NCI-H446 treated with DMSO at 0.1 percent for 48 hours (cell line): ENCODE measurements at regions not wholly inside any gene's neighbourhood (a gene's known extent, or its start where the extent isn't known, plus 50 kb on each side); places are given as distances from the start of the nearest gene placed in this dataset.

Experiments used
- DNase-seq: peaks from one replicate; lab custom pipeline; 2025; lab: John Stamatoyannopoulos, UW

DNA sequence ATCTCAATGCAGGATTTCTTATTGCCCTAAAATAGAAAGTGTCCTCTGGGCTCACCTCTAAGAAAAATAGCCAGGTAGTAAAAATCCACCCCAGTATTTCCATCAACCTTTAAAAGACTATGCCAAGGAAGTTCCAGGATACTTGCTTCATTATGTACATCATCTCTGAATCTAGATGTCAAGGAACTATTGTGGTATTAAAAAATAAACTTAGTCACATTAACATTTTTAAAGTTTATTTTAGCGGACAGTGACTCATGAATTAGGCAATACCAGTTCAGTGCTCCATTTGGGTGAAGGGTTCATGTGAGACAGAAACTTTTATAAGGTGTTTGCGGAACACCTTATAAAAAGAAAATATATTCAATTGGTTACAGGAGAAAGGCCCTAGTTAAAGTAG, 209.2 kb downstream of the ADAM29 start:
- no peak for DNase-seq

DNA sequence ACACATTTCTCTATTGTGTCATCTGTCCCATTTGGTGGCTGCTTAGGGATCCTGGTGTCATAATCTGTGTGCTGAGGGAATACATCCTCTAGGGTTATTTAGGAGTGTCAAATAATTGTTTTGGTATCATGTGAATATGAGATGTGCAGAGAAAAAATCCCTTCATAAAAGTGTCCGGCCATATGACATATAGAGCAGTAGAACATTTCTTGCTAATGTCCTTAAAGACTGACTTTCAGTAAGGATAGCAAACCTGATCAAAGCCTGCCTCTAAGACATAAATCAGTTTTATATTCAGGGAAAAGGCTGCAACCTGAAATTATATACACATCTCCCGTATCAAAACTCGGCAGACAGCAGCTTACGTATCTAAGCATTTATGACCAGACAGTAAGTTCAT, 211.6 kb downstream of the ADAM29 start:
- no peak for DNase-seq

DNA sequence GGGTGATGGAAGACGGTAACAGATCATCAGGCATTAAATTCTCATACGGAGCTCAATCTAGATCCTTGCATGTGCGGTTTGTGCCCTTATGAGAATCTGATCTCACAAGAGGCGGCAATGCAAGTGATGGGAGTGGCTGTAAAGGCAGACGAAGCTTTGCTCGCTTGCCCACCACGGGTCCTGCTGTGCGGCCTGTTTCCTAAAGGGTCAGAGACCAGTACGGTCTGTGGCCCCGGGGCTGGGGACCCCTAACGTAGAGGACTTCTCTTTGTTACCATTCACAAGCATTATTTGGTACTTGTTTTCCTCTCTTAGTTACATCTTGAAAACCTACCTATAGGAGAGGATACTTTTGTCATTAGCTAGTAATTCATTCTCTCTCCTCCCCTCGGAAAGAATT, 221.0 kb downstream of the ADAM29 start:
- no peak for DNase-seq

DNA sequence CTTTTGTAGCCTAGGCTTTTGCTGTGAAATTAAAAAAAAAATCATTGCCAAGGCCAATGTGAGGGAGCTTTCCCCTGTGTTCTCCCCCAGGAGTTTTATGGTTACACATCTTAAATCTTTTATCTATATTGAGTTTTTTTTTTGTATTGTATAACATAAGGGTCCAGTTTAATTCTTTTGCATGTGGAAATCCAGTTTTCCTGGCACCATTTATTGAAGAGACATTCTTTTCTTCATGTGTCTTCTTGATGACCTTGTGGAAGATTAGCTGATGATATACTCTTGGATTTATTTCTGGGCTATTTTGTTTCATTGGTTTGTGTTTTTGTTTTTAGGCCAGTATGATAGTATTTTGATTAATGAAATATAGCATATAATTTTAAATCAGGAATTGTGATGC, 225.0 kb downstream of the ADAM29 start:
- no peak for DNase-seq

DNA sequence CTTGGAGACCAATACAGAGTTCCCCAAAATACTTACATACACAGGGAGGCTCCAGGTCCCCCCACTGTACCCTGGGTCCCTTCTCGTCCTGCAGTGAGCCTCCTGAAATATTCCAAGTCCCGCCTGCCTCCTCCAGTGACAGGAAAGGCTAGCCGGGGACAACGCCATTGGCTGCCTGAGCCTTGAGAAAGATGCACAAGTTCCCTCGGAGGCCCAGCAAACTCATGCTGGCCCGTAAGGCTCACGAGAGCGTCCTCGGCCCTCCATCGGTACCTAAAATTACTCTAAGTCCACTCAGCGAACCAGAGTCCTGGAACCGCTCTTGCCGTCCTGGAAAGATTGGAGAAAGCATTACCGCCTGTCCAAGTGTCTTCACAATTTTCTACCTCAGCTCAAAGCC, 228.6 kb downstream of the ADAM29 start:
- DNase-seq: no peak

DNA sequence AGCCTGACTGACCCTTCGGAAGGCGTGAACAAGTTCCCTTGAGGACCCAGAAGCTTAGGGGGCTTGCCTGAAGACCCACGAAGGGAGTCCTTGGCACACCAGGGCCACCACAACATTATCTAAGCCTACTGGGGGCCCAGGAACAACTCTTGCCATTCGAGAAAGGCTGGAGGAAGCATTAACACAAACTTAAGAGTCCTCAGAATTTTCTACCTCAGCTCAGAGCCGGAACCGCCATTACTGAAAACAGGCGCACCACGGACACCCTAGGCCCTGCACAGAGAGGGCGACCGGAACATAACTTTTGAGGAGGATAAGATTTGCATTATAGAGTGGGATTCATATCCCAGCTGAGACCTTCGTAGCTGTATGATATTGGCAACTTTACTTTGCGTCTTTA, 229.1 kb downstream of the ADAM29 start:
- no peak for DNase-seq

DNA sequence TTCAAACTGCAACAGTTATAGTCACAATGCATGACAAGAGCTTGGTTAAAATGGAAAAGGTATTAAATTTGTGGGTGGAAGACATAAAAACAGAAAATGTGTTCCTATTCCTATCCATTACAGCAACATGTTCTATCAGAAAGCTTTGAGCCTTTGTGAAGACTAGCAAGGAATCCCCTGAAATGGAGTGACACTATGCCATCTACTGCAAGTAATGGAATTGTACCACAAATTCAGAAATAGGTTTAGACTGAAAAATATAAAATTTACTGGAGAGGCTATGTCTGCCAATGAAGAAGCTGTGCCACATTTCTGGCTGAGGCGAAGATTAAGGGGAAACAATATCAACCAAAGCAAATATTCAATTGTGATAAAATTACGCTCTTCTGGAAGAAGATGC, 247.9 kb downstream of the ADAM29 start:
- no peak for DNase-seq

DNA sequence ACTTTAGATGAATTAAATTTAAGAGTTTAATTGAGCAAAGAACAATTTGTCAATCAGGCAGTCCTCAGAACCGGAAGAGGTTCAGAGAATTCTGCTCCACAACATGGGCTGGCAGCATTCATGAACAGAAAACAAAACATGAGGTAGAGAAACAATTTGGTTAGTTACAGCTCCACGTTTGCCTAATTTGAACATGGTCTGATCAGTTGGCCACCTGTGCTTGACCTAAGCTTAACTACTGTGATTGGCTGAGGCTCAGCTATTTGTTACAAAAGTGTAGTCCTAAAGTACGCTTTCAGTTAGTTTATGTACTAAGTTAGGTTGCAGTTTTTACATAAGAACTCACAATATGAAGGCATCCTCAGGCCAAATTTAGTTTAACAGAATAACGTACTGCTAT, 258.6 kb downstream of the ADAM29 start:
- DNase-seq: no peak

DNA sequence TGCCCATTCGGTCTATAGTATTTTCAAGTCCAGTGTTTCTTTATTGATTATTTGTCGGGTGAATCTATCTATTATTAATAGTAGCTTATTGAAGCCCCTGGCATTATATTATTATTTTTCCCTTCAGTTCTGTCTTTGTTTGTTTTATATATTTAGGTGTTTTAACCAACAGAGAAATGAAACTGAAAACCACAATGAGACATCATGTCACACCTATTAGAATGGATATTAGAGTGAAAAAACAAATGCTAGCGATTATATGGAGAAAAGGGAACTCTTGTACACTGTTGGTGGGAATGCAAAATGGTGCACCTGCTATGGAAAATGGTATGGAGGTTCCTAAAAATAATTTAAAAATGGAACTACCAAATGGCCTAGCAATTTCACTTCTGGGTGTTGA, 272.5 kb downstream of the ADAM29 start:
- DNase-seq: no peak

DNA sequence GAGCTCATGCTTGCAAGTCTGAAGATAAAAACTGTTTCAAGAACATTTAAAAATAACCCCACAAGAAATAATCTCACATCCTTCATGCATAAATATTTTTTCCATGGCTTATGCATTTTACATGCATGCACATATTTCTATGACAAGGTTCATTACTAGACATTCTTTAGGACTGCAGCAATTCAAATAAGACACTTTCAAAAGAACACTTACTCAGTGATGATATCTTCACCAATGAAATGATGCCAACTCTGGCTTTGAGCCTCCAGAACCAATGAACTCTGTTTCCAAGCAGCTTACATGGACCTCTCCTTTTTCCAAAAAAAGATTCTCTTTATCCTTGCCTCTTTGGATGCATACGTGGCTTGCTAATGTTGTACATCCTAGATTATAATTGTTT, 279.9 kb downstream of the ADAM29 start:
- DNase-seq: no peak

DNA sequence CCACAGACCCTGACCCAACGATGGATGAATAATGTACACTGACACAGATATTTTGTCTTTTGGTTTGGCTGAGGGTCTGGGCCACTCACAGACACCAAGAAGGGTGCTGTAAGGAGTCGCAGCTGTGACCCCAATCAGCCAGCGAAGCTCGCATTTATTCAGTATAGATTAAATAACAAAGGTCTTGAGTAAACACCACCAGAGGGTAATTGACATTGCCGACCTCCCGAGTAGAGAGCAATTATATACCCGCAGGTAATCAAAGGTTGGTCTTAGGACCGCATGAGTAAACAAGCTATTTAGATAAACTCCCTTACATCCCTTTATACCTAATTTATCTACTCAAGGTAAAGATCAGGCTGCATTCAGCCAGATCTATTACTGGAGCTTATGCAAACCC, 297.1 kb downstream of the ADAM29 start:
- no peak for DNase-seq

DNA sequence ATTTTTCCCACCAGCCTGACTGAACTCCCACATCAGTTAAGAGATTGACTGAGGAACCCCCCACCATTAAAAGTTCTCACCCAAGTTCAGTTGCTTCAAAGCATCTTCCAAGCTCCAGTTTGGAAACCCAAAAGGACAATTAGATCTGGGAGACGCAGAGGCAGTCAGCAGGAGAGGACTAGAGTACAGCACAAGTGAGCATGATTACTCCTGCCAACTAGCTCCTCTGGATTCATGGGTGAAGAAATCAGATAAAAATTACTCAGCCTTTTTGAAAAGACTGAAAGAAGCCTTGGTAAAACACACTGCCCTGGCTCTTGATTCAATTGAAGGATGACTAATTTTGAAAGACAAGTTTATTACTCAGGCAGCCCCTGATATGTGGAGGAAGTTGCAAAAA, 297.5 kb downstream of the ADAM29 start:
- no peak for DNase-seq

DNA sequence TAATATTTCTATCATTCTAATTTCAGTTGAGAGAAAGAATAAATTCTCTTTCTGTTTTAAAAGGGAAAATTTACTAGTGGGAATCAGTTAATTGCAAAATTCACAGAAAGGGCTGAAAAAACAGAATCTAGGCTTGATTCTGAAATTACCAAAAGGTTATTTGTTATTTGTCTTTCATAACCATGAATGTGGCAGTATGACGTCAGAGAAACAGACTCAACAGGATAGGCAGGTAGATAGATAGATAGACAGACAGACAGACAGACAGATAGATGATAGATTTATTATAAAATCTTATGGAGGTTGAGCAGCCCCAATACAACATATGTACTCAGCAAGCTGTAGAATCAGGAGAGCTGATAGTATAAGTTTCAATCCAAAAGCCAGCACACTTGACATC, 311.0 kb downstream of the ADAM29 start:
- no peak for DNase-seq

DNA sequence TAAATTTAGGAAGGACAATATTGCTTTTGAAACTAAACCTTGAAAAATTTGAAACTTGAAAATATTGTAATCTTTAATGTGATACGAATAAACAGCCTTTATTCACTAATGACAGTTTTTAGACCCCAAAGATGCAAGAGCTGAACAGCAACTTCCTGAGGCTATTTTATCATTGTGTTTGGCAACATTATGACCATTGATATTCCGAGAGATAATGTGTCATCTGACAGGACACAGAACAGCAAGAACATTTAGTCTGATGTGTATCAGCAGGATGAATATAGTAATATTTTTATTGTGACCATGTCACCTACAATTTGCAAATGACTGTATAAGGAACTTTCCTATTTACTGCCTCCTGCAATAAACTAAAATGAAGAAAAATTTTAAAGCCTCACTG, 316.0 kb downstream of the ADAM29 start:
- no peak for DNase-seq

DNA sequence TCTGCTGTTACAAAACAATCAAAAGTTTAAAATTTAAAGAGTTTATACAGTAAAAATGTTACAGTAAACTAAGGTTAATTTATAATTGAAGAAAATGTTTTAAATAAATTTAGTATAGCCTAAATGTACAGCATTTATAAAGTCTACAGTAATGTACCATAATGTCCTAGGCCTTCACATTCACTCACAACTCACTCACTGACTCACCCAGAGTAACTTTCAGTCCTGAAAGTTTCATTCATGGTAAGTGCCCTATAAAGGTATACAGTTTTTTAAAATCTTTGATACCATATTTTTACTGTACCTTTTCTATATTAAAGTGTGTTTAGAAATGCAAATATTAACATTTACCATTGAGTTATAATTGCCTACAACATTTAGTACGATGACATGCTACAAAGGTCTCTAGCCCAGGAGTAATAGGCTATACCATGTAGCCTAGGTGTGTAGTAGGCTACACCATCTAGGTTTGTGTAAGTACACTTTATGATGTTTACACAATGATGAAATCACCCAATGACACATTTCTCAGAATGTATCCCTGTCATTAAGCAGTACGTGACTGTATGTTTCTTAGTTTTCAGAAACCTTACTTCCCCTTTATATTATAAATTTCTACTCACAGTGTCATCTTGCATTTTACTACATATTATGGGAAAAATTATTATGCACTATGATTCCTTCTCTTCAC, 320.8 kb downstream of the ADAM29 start:
- DNase-seq: no peak

DNA sequence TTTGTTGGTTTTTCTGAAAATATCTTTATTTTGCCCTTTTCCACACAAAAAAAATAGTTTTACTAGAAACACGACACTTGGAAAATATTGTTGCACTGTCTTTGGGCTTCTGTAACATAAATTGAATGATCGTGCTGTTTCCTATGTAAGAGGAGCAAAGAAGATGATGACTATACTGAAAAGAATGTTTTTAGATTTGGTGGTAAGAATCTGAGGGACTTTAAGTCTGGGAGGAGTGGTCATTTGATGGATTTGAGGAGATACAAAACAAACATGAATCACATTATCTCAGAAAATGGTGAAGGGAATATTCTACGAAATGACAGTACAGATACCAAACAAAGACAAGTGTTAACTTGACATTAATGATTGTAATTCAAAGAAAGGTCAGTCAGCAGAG, 328.8 kb downstream of the ADAM29 start:
- no peak for DNase-seq

DNA sequence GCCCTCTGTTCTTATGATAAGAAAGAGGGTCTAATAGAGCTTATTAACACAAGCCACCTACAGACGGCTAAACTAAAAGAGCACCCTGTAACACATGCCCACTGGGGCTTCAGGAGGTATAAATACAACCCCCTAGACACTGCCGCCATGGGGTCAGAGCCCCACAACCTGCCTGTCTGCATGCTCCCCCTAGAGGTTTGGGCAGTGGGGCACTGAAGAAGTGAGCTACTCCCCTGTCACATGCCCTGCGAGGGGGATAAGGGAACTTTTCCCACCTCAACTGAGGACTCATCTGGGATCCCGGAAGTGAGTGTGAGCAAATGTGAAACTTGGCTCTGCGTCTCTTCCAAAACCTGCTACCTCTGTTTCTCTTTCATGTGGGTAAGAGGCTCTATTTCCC, 334.5 kb downstream of the ADAM29 start:
- DNase-seq: no peak

DNA sequence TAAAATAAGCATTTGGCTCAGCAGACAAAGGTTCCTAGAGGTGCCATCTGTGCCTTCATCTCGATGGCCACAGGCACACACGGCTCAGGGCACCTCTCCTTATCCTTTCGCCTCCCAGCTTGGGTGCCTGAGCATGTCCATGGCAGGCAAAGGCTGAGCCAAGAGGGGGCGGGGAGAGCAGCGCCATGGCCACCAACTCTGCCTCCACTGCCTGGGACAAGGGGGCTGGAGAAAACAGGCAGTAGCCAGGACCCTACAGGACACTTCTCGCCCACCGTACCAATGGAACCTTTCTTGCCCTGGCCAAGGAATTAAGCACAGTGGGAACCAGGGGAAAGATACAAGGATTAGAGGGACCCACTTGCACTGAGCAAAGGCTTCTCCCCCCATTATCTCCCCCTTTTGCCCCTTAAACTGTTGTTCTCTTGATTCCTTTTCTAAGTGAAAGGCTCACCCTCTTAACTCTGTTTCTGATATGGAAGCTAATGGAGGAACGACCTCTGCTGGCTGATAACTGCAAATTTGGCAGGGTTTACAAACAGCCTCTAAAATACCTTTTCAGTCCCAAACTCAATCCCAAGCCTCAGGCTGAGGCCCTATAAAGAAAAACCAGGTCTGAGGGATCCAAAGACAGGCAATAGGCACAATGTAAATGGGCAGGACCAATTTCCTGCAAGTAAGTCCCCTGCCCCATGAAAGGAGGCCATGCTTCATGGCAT, 335.2 kb downstream of the ADAM29 start:
- no peak for DNase-seq

DNA sequence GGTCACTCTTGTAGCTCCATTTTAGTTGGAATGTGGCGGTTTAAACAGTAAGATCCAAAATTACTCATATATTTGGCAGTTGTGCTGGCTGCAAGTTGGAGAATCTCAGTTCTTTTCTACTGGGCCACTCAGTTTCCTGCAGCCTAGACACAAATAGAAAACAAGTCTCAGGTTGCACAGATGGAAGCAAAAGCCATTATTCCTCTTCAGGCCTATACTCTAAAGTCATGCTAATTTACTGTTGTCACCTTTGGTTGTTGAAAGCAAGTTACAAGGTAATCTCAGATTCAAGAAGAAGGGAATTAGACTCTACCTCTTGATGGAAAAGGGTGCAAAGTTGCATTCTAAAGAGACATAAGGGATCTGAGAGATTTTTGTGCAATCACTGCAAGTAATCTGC, 345.4 kb downstream of the ADAM29 start:
- DNase-seq: no peak

DNA sequence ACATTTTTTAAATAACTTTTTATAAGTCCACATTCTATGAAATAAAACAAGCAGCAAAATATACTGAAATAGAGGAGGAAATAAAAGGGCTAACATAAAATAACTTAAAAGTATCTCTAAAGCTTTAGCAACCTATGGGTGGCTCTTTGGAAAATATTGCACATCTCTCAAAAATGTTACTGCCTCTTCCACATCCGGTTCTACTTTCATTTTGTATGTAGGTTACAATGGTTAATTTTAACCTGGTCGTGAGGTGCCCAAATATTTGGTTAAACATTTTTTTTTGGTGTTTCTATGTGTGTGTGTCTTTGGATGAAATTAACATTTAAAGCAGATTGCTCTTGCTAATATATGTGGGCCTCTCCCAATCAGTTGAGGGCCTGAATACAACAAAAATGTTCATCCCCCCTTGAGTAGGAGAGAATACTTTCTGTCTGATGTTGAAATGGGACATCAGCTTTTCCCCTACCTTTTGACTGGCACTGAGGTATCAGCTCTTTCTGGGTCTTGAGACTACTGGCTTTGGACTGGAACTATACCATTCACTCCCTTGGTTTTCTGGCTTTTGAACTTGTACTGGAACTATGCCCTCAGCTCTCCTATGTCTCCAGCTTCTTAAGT, 353.0 kb downstream of the ADAM29 start:
- DNase-seq: no peak

DNA sequence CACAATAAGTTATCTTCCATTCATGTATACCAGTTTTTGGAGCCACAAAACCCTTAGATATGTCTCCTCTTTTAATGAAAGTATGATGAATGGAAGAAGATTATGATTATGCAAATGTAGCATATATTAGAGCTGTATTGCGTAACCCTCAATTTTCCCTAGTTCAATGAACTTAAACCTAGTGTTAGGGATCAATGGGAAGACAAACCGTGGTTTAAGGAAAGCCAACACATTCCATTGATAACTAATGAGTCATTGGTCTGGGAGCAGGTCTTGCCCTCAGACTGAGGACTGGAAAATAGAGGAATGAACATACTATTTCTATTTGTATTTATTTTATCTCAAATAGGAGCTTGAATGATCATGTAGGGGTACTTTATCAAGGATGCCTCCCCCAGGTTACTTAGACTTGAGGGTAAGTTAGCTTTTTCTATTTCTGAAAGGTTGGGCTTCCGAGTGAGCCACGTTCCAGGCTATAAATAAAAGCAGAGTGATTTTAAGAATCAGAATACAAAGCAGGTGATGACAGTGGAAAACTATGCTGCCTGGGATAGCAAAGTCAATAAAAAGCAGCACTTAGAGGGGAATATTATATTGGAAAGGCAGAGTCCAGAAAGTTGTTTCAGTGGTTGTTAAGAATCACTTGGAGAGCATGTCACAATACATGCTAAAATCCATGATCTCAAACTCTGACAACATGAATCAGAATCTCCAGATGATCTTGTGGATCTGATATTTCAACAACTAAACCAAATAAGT, 356.0 kb downstream of the ADAM29 start:
- DNase-seq: no peak

DNA sequence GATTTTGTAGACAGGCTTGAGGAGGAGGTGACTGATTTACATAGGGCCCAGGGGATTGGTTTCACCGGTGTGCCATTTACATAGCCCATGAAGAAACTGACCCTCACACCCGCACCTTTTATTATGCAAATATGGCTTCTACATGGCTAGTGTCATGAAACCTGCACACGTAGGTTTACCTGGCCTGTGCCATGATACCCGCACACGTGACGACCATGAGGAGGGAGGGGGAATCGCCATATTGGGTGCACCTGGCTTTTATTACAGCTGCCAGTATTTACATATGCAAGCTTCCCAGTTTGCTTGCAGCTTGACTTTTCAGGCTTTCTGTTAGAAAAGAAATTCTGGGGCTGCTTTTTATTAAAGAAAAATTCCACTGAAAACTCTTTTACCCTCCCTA, 359.7 kb downstream of the ADAM29 start:
- DNase-seq: no peak

DNA sequence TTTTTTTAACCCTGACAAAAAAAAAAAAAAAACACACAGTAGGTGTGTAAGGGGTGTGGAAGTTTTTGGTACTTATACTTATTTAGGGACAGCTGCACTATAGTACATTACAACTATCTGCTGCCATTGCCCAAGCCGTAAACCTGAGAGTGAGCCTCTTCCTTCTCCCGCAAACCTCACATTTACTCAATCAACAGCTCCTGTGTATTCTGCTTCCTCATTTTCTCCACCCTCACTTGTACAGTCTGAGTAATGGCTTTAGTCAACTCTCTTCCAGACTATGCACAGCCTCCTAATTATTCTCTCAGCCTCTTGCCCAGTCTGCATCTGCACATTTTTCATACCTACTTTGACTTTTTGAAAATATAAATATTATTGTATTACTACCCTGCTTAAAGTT, 362.0 kb downstream of the ADAM29 start:
- DNase-seq: no peak
